ENCODE measurements at regions not wholly inside any gene's neighbourhood (a gene's known extent, or its start where the extent isn't known, plus 50 kb on each side); places are given as distances from the start of the nearest gene placed in this dataset.

- CTCF ChIA-PET: no interaction called here
Observed at GRCh38 chr3:176959867-176960266, 237.4 kb downstream of the TBL1XR1 start.

GRCh38 chr3:176958560-176958959 is 238.7 kb downstream of the TBL1XR1 start:
- Mint-ChIP-seq H3K4me1 (peaks cover under 1% of the 10 kb centered on the region; the same call in 1 of the 2 replicates), H3K9me3 (peaks cover 16% of the 10 kb centered on the region), H3K36me3 (peaks cover 4% of the 10 kb centered on the region), H3K4me3 (no peak overlapping the region), H3K27ac (no peak overlapping the region), H3K27me3 (ENCODE audit: low read depth) (no peaks in the 10 kb centered on the region)
- ChIA-PET POLR2A (no interaction called here), CTCF (no interaction called here)
- DNase-seq (ENCODE audit: low spot score) (no peak), ATAC-seq (no peak)
- TF ChIP-seq USF2 (CRISPR knock-in tag; IDR thresholded peaks at IDR 0.05) (no peak), ARID4B (CRISPR knock-in tag; IDR thresholded peaks at IDR 0.05; ENCODE audit: borderline replicate concordance) (no peak), NR2C2 (CRISPR knock-in tag; IDR thresholded peaks at IDR 0.05) (no peak), ZNF396 (CRISPR knock-in tag; IDR thresholded peaks at IDR 0.05; ENCODE audit: borderline replicate concordance) (no peak), RORB (CRISPR knock-in tag; IDR thresholded peaks at IDR 0.05) (no peak)

More at GRCh38 chr3:176959867-176960266, 237.4 kb downstream of the TBL1XR1 start:
- Mint-ChIP-seq H3K9me3 (peaks cover 16% of the 10 kb centered on the region), H3K27ac (no peak overlapping the region), H3K36me3 (peaks cover 4% of the 10 kb centered on the region), H3K27me3 (ENCODE audit: low read depth) (no peaks in the 10 kb centered on the region), H3K4me3 (no peak overlapping the region), H3K4me1 (no peaks in the 10 kb centered on the region)
- TF ChIP-seq JUN (CRISPR knock-in tag; IDR thresholded peaks at IDR 0.05): no peak
- TF ChIP-seq FOXJ3 (CRISPR knock-in tag; IDR thresholded peaks at IDR 0.05; ENCODE audit: borderline replicate concordance): no peak
- TF ChIP-seq ATF1 (CRISPR knock-in tag; IDR thresholded peaks at IDR 0.05): no peak
- no peak for TF ChIP-seq NFATC4 (CRISPR knock-in tag; IDR thresholded peaks at IDR 0.05)
- TF ChIP-seq ZSCAN18 (CRISPR knock-in tag; IDR thresholded peaks at IDR 0.05): no peak
- TF ChIP-seq E2F4 (CRISPR knock-in tag; IDR thresholded peaks at IDR 0.05; ENCODE audit: borderline replicate concordance, low read depth): no peak
- no peak for TF ChIP-seq ZNF138 (CRISPR knock-in tag; conservative IDR thresholded peaks at IDR 0.05)
- TF ChIP-seq EMX1 (CRISPR knock-in tag; IDR thresholded peaks at IDR 0.05): no peak
- no peak for TF ChIP-seq ZNF121 (CRISPR knock-in tag; IDR thresholded peaks at IDR 0.05)
- no peak for TF ChIP-seq FOXP4 (CRISPR knock-in tag; IDR thresholded peaks at IDR 0.05)
- no peak for TF ChIP-seq HMGXB4 (CRISPR knock-in tag; IDR thresholded peaks at IDR 0.05)
- TF ChIP-seq NFE2L1 (CRISPR knock-in tag; IDR thresholded peaks at IDR 0.05): no peak
- no peak for TF ChIP-seq ZNF416 (CRISPR knock-in tag; IDR thresholded peaks at IDR 0.05)
- no peak for TF ChIP-seq KAT7 (CRISPR knock-in tag; IDR thresholded peaks at IDR 0.05; ENCODE audit: borderline replicate concordance)
- TF ChIP-seq PREB (CRISPR knock-in tag; IDR thresholded peaks at IDR 0.05; ENCODE audit: borderline replicate concordance): no peak
- no peak for TF ChIP-seq TEAD4 (CRISPR knock-in tag; IDR thresholded peaks at IDR 0.05)
- TF ChIP-seq JAZF1 (CRISPR knock-in tag; IDR thresholded peaks at IDR 0.05): no peak
- ATAC-seq (no peak), DNase-seq (ENCODE audit: low spot score) (no peak)
- POLR2A ChIA-PET: no interaction called here

Measured in WTC11 (cell line).